Bronchial epithelial cell (primary cell): ENCODE measurements at regions not wholly inside any gene's neighbourhood (a gene's known extent, or its start where the extent isn't known, plus 50 kb on each side); places are given as distances from the start of the nearest gene placed in this dataset.

Source experiments
- DNase-seq: peaks from one replicate; pipeline ENCODE4 v3.0.0-alpha.2; 2010; ENCODE audit warnings: low read depth
- FAIRE-seq: peaks from 2 replicates; lab custom pipeline; 2011; peaks lifted over from hg19 to GRCh38; lab: Jason Lieb, UNC
- H3K27me3 ChIP-seq: 2 replicates; pipeline ENCODE4 v1.5.1; 2011; ENCODE audit warnings: low read length; ENCODE audit not compliant: control insufficient read depth, insufficient read depth
- H3K36me3 ChIP-seq: 2 replicates; pipeline ENCODE4 v1.5.1; 2011; ENCODE audit warnings: low read length; ENCODE audit not compliant: control insufficient read depth, insufficient read depth
- H3K4me3 ChIP-seq: 2 replicates; pipeline ENCODE4 v1.5.1; 2011; ENCODE audit warnings: mild to moderate bottlenecking, low read depth, low read length, control low read depth
- TF ChIP-seq, protein P1 (sequence below): IDR thresholded peaks from 2 replicates; pipeline ENCODE4 v1.5.1; 2011; ENCODE audit warnings: mild to moderate bottlenecking, moderate library complexity, low read length, control low read depth, inconsistent platforms; ENCODE audit not compliant: insufficient read depth, severe bottlenecking

DNA sequence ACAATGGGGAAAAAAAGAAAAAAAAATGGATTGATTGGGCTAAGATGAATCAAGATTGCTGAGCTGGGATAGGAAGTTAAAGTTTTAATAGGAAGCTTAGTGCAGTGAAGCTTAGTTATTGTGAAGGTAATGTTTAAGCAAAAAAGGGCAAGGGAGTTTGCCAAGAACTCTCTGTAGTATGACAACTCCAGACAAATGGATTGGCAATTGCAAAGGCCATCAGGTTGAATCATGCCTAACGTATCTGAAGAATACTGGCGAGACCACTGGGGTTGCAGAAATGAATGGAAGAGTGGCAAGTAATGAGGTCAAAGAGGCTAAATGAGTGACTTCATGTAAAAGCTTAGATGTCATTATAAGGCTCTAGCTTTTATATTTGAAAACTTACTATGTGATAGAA is 1654.0 kb downstream of the PCDH7 start:
- FAIRE-seq: no peak

DNA sequence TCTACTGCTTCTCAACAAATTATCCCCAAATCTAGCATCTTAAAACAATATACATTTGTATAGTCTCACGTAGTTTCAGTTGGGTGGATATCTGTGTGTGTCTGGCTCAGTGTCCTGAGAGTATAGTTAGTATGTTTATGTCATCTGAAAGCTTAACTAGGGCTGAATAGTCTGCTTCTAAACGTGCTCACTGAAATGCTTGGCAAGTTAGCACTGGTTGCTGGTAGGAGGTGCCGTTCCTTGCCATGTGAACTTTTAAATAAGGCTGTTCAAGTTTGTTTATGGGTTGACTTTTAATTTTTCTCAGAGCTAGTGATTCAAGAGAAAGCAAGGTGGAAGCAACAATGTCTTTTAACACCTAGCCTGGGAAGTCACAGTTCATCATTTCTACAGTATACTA is 1673.6 kb downstream of the PCDH7 start:
- FAIRE-seq: no peak
- TF ChIP-seq, protein P1, sequence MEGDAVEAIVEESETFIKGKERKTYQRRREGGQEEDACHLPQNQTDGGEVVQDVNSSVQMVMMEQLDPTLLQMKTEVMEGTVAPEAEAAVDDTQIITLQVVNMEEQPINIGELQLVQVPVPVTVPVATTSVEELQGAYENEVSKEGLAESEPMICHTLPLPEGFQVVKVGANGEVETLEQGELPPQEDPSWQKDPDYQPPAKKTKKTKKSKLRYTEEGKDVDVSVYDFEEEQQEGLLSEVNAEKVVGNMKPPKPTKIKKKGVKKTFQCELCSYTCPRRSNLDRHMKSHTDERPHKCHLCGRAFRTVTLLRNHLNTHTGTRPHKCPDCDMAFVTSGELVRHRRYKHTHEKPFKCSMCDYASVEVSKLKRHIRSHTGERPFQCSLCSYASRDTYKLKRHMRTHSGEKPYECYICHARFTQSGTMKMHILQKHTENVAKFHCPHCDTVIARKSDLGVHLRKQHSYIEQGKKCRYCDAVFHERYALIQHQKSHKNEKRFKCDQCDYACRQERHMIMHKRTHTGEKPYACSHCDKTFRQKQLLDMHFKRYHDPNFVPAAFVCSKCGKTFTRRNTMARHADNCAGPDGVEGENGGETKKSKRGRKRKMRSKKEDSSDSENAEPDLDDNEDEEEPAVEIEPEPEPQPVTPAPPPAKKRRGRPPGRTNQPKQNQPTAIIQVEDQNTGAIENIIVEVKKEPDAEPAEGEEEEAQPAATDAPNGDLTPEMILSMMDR: no peak
- H3K4me3 ChIP-seq: no peak overlapping the region
- DNase-seq: peak; percentile 43
- H3K36me3 ChIP-seq: no peaks in the 10 kb centered on the region
- no peaks in the 10 kb centered on the region for H3K27me3 ChIP-seq

More for the DNA sequence above, 1654.0 kb downstream of the PCDH7 start:
- DNase-seq: no peak
- Histone ChIP-seq H3K4me3 (no peak overlapping the region), H3K27me3 (no peaks in the 10 kb centered on the region), H3K36me3 (no peaks in the 10 kb centered on the region)
- TF ChIP-seq, protein P1: no peak

DNA sequence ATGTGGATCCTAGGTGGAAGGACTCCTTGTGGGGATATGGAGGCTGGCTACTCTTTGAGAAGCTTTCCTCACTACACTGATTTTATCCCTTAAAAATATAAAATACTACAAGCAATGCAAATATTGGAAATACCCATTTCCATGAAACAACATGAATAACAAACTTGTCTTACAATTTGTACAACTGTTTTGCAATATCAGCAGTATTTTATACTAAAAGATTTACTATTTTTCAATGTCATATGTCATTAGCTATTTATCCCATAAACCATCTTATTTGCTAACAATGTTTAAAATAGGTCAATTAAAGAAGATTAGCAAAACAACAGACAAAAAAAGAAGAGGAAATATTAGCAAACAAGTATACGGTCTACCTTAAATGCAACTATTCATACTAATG is 1674.1 kb downstream of the PCDH7 start:
- FAIRE-seq (no peak), DNase-seq (no peak)
- H3K36me3 ChIP-seq: no peaks in the 10 kb centered on the region
- H3K27me3 ChIP-seq: no peaks in the 10 kb centered on the region
- TF ChIP-seq, protein P1: no peak
- H3K4me3 ChIP-seq: no peak overlapping the region

DNA sequence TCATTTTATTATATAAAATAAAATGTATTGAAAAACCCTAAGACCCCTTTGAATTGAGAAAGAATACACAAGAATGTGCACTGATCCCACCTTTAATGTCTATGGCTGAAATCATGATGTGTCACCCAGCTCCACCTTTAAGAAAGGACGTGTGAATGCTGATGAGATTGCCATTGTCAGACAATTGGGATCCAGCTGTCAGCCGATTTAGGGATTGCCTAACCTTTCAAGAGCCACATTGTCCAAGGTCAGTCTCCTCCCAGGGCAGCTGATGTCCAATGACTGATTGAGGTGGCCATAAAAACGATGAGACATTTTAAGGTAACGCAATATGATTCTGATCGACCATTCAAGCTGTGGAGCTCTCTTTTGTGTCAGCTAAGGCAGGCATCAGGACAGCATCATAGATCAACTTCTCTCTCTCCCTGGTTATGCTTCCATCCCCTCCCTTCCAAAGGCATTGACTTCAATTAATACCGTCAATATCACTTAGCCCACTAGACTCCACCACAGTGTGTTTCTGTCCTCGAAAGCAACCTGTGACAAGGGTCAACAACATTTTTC is 1676.4 kb downstream of the PCDH7 start:
- Histone ChIP-seq H3K4me3 (no peak overlapping the region), H3K36me3 (no peaks in the 10 kb centered on the region), H3K27me3 (no peaks in the 10 kb centered on the region)
- no peak for FAIRE-seq
- TF ChIP-seq, protein P1: no peak
- no peak for DNase-seq

DNA sequence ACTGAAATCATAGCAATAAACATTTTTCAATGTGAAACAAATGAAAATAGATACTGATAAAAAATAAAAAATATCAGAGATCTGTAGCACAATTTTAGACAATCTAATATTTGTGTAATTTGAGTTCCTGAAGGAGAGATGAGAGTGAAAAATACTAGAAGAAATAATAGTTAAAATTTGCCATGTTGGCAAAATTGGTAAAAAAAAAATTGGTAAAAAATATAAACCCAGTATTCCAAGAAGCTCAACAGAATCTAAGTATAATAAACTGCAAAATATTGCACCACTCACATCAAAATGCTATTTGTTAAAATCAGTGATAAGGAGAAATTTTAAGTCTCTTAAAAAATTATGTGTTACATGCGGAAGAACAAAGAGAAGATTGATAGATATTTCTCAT is 1680.7 kb downstream of the PCDH7 start:
- no peaks in the 10 kb centered on the region for H3K27me3 ChIP-seq
- H3K4me3 ChIP-seq: no peak overlapping the region
- DNase-seq (no peak), FAIRE-seq (no peak)
- TF ChIP-seq, protein P1: no peak
- no peaks in the 10 kb centered on the region for H3K36me3 ChIP-seq

DNA sequence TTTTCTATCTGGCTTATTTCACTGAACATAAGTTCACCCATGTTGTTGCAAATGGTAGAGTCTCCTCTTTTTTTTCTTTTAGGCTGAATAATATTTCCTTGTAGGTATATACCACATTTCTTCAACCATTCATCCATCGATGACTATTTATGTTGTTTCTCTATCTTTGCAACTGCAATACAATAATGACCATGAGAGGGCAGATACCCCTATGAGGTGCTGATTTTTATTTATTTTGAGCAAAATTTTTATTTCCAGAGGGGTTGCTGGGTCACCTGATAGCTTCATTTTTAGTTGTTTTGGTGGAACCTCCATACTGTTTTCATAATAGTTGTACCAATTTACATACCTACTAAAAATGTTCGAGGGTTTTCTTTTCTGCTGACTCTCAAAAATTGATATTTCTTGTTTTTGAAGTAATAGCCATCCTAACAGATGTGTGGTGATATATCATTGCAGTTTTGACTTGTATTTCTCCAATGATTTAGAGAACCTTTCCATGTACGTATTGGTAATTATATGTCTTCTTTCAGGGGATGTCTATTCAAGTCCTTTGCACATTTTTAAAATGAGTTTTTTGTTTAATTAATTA is 1697.0 kb downstream of the PCDH7 start:
- FAIRE-seq: no peak
- H3K36me3 ChIP-seq: no peaks in the 10 kb centered on the region
- no peak overlapping the region for H3K4me3 ChIP-seq
- DNase-seq: no peak
- TF ChIP-seq, protein P1: peak; percentile 11
- no peaks in the 10 kb centered on the region for H3K27me3 ChIP-seq
